Activated gamma-delta T cell (primary cell): ENCODE measurements at regions not wholly inside any gene's neighbourhood (a gene's known extent, or its start where the extent isn't known, plus 50 kb on each side); places are given as distances from the start of the nearest gene placed in this dataset.
"Not testable (repeated sequence)": the region's sequence is repeated elsewhere in the genome, so short reads cannot be mapped to it uniquely, and the experiment has no call there.

Experiments used
- DNase-seq: peaks from one replicate; lab custom pipeline; 2025; lab: John Stamatoyannopoulos, UW

DNA sequence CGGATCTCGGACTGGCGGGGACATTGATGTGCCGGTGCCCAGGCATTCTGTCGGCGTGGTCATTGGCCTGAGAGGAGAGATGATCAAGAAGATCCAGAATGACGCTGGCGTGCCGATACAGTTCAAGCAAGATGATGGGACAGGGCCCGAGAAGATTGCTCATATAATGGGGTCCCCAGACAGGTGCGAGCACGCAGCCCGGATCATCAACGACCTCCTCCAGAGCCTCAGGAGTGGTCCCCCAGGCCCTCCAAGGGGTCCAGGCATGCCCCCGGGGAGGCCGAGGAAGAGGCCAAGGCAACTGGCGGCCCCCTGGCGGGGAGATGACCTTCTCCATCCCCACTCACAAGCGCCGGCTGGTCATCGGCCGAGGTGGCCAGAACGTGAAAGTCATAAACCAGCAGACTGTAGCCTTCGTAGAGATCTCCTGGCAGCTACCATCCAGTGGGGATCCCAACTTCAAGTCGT is 106.5 kb upstream of the MTAP start:
- DNase-seq: no peak

DNA sequence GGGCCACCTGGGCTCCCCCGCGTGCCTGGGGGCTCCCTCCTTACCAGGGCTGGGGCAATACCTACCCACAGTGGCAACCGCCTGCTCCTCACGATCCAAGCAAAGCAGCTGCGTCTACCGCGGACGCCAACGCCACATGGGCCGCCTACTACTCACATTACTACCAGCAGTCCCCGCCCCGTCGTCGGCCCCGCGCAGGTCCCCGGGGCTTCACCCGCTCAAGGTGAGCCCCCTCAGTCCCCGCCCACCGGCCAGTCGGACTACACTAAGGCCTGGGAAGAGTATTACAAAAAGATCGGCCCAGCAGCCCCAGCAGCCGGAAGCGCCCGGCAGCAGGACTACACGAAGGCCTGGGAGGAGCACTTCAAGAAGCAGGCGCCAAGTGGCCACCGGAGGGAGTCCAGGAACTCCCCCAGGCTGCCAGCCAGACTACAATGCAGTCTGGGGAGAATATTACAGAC is 106.0 kb upstream of the MTAP start:
- no peak for DNase-seq

DNA sequence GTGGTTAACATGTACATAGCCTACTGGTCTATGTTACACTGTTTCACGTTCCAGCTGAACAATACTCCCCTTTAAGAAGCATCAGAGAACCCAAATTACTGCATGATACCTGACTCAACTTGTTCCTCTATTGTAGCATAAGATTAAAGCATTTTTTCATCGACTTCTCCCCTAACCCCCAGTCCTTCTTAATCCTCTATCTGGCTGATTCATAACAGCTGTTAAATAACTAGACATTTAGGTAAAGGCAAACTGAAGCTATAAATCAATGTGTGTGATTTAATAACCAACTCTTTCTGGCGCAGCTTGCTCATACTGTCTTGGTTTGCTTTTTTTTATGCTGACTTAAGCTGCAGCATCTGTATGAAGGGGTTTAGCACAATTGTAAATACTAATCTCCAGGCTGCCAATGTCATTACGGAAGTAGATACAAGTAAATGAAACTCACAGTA is 94.2 kb upstream of the MTAP start:
- no peak for DNase-seq

DNA sequence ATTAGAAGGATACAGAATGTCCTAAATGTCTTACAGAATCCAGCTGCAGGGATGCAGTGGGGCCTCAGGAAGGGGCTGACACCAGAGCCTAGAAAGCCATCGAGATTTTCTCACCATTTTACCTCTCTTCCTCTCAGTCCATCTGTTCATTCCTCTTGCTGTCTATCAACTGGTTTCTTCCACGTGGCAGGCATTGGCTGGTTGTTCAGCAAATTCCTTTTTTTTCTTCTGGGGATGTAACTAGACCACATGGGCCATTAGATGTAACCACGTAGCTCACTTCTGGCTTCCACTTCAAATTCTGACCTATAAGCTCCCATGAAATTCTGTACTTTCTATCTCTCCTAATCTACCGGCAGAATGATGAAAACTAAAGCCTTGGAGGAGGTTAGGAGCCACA is 93.6 kb upstream of the MTAP start:
- DNase-seq: no peak

DNA sequence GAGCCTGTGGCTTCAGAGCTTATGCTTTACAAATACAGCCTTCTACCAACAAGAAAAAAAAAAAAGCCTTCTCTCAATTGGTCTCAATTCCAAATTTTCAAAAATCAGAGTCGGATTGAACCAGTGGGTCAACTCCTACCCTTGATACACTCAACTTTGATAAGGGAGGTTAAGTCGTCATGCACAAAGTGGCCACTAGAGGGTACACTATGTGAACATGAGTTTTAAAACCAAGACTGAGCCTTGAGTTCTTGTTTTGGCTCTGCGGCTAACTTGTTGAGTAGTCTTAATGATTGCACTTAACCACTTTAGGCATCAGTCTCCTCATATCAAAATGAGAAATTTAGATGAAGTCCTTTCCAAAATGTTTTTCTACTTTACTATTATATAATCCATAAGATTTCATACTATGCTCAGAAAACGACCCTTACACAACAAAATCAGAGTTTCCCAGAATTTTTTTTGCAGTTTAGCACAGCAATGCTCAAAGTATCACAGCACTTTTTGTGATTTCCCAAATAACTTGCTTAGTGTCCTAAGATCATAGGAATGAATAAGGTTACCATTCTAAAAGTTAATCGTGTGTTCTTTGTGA is 92.9 kb upstream of the MTAP start:
- no peak for DNase-seq

DNA sequence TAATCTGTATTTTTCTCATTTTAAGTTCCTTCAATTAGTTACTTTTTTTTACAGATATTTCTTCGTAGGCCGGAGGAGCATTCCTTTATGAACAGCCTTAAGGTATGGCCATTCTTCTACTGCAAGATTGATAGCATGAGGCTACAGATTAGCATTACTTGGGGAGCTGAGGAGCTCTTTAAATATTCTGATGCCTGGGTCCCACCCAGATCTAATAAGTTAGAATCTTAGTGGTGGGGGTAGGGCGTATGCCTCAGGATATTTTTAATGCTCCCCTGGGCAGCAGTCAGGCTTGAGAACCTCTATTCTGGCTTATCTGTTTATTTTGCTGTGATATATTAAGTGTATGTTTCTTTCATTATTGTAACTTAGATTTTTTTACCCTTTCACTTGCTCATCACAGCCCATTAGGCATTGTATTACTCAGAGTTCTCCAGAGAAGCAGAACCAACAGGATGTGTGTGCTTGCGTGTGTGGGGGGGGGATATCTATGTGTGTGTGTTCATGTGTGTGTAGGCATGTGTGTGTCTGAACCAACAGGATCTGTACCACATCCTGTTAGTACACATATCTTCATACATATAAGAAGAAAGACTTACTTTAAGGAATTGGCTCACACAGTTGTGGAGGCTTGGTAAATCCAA is 91.8 kb upstream of the MTAP start:
- DNase-seq: no peak

DNA sequence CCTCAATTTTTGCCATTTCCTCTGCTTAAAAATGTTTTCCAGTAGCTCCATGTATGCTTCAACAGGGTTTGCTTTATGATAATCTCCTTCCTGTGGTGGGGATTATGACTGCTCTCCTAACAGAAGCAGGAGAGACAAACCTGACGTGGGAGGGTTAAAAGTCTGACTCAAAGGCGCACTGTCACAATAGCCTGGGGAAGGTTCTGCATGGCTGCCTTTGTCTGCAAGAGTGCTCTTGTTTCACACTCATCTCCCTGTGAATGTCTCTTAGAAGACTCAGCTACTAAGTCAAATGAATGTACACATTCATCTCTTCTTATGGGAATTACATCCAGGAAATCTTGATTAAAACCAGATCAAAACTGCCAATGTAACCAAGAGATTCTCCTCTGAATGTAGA is 90.9 kb upstream of the MTAP start:
- no peak for DNase-seq

DNA sequence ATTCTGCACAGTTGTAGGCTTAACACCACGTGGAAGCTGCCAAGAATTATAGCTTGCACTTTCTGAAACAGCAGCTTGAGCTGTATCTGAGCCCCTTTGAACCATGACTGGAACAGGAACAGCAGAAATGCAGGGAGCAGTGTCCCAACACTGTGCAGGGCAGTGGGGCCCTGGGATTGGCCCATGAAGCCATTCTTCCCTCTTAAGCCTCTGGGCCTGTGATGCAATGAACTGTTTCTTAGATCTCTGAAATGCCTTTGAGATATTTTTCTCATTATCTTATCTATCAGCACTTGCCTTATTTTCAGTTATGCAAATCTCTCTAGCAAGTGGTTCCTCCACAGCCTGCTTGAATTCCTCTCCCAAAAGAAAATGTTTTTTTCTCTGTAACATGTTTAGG is 87.0 kb upstream of the MTAP start:
- DNase-seq: no peak

DNA sequence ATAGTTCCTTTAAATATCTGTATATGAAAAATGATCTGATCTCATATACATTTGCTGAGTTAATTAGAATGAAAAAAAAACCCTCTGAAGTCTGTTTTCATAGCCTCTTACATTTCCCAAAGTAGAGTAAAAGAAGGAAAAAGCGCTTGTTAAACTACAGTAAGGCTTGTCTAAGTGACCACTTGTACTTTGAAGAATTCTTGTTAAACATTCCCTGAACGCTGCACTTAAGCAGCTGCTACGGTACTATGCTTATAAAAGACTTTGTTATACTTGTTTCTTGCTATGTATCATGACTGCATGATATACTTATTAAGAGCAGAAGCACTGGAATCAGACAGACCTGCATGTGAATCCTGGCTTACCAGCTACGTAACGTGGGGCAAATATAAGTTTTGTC is 81.7 kb upstream of the MTAP start:
- no peak for DNase-seq

DNA sequence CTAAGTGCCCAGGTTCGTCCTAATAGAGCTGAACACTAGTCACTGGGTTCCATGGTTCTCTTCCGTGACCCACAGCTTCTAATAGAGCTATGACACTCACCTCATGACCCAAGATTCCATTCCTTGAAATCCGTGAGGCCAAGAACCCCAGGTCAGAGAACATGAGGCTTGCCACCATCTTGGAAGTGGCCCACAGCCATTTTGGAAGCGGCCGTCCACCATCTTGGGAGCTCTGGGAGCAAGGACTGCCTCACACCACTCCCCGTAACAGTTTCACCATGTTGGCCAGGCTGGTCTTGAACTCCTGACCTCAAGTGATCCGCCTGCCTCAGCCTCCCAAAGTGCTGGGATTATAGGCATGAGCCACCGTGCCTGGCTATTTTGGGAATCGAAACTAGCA is 75.0 kb upstream of the MTAP start:
- DNase-seq: not testable (repeated sequence)

DNA sequence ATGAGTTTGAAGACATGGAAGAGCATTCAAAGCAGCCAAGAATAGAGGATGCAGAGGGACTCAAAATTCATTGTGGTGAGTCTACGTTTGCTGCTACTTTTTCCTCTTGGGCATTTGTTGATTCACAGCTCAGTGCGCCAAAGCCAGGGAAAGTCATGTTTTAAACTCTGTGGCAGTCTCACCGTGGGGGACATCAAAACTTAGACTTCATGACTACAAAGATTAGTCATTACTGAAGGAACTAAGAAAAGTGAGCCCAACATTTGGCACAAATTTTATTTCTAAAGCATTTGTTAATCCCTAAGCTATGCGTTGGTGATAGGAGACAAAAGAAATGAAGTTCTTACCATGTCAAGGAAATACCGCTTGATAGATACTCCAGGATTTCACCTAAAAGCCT is 73.7 kb upstream of the MTAP start:
- no peak for DNase-seq

DNA sequence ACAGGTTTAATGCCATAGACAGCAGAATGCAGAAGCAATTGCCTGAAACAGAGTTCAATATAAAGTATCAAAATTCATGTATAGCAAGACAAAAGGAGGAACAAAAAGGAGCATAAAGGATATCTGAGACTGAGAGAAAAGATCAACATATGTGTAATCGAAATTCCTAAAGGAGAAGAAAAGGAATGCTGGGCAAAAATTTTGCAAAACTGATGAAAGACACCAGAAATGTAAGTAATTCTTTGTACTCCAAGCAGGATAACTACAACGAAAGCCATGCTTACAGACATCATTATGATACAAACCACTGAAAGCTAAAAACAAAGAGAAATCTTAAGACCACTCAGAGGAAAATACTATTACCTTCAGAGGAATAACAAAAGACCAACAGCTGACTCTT is 72.8 kb upstream of the MTAP start:
- DNase-seq: no peak

DNA sequence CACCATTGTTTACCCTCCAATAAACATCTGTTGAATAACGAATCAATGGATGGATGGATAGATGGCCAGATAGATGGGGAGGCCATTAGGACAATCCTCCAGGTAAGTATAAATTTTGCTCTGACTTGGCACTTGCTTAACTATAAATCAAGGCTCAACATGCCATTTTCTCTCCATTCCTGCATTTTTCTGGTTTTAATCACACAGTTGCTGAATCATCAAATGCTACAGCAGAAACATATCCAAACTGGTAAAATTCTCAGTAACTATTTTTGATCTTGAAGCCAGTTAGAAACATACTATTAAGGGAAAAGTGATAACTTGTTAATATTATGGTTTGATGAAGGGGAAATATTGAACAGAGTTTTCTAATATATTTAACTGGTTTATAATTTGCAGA is 71.5 kb upstream of the MTAP start:
- no peak for DNase-seq

DNA sequence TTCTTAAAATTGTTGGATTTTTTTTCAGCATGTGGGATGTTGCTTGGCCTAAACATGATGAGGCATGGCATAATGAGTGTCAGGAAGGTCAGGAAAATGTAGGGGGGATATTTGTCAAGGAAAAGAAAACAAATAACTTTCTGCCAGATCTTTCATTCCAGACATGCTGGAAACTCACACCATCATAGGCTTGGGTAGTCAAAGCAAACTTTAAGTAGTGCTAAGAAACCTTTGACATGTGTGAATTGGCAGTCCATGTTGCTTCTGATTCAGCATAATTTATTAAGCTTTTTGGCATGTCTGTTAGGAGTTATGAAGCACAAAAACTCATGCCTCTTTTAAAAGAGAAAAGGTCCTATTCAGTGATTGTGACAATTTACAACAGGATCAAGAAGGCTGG is 61.3 kb upstream of the MTAP start:
- DNase-seq: no peak

DNA sequence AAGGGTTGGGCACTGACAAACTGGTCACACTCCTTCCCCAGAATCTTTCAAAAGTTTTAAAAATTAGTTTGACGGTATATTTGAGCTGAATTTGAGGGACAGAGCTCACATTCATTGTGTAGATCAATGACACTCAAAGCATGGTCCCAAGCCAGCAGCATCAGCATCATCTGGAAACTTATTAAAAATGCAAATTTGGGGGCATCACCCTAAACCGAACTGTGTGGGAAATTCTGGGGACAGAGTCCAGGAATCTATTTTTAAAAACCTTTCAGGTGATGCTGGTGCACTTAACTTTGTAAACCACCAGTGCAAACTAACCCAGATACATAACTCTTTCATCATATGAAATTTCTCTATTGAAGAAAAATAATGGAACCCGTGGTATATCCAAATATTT is 58.1 kb upstream of the MTAP start:
- DNase-seq: no peak

DNA sequence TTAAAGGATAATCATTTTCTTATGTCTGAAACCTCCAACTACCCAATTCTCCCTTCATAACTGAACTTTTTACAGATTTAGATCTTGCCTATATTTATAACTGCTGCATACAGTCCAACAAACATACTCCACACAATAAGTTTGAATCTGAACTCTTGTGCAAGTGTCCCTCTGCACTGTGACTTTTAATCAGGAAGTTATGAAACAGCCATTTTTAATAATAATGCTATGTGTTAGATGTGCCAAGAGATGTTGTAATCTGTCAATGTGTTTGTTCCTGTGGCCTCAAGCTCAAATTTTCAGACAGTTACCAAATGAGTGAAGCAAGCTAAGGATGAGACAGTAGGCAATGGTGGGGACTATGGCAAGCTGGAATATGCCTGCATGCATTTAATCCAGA is 57.6 kb upstream of the MTAP start:
- no peak for DNase-seq

DNA sequence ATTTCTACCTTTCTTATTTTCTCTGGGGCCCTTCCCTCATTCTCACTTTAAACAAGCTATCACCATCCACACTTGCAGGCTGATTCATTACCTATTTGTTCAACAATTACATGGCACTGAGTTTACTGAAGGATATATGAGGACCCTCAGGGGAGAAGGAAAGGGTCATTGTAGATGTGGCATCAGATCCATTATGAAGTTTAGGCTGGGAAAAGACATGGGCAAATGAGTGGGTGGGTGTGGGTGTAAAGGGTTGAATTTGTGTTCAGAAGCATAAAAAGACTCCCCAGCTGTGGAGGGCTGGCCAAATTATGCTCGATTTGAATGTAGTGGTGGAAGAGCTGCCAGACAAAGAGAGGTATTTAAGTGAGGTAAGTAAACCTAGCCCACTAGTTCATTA is 55.9 kb upstream of the MTAP start:
- DNase-seq: no peak

DNA sequence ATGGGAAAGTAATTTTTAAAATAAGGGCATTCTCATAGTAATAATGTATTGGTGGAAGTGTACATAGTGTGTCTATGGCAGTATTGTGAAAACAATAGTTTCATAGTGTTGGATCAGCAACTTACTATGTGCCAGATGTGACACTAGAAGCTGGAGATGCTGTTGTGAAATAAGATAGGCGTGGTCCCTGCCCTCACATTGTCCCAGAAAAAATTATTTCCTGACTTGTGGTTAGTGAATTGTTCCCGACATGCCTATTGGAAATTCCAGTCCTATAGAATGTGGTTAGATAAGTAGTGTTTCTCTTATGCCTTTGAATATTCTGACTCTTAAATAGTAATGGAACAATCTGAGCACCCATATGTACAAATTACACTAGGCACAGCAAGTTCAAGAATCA is 55.3 kb upstream of the MTAP start:
- no peak for DNase-seq

DNA sequence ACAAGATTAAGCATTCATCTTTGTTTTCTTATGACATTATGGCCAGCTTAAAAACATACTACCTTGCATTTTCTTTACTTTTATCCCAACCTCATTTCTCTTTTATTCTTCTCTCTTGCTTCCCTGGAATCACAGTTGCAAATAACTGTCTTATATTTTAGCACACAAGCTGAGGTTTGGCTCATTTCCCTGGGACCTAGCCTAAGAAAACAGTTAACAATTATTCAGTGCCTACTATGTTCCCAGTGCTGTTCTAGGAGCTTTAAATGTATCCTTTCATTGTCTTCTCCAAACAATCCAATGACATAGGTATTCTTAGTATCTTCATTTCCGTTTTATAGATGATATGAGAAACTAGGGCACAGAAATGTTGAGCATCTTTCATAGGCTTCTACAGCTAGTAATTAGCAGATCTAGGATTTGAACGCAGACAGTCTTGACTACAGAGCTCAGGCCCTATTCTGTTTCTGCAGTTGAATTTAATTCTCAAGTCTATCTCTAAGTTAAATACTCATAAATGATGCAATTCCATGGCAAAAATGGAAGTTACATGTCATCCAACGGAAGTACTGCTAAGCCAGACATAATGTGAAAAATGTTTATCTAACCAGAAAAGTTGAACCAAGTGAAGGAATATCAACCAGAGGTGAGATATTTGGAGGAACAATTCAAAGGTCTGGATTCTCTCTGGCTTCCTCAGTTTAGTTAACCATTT is 52.3 kb upstream of the MTAP start:
- DNase-seq: no peak

DNA sequence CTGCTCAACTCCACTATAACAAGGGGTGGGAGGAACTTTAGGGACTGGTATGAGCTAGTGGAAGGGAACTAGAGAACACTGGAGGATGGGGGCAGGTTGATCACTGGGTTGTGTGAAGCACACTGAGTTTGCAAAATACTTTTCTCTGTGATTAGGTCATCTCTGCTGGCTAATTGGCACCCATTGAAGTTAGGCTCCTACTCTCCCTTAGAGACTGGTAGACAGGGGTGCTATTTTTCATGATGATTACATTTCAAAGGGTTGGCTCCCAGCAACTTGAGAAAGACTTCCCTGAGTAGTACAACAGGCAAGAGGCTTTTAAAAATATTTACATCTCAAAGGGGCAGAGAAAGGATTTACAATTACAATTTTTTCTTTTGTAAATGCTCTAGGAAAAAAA is 50.4 kb upstream of the MTAP start:
- no peak for DNase-seq
